H1 (cell line): ENCODE measurements at regions not wholly inside any gene's neighbourhood (a gene's known extent, or its start where the extent isn't known, plus 50 kb on each side); places are given as distances from the start of the nearest gene placed in this dataset.

ENCODE experiments used
- CTCF ChIA-PET: fragments of 300-600 bp; sonication (Branson Sonifier 250); formaldehyde crosslinking; loops from one replicate; lab custom pipeline; 2021; ENCODE audit not compliant: partially characterized antibody; lab: Charles Lee
- POLR2A ChIA-PET: fragments of 300-600 bp; sonication (Branson Sonifier 250); formaldehyde crosslinking; loops from one replicate; lab custom pipeline; 2021; ENCODE audit warnings: inconsistent platforms; ENCODE audit not compliant: partially characterized antibody; lab: Charles Lee
- DNase-seq, 2 experiments: peaks; one replicate each; pipeline versions ENCODE4 v3.0.0 to v3.0.0-alpha.2; 2010 to 2022; ENCODE audit warnings: low spot score in 2 of 2, low read depth in 1 of 2, mixed read lengths in 1 of 2
- FAIRE-seq: peaks from 2 replicates; lab custom pipeline; 2011; peaks lifted over from hg19 to GRCh38; lab: Jason Lieb, UNC
- H2AFZ ChIP-seq: 2 replicates; pipeline ENCODE4 v1.8.1; 2012; ENCODE audit warnings: low read length, inconsistent platforms
- H2AK5ac ChIP-seq: 2 replicates; pipeline ENCODE4 v1.6.1; 2013; ENCODE audit warnings: low read depth, low read length
- H2BK120ac ChIP-seq: replicated peaks from 2 replicates; pipeline ENCODE3; 2013; ENCODE audit warnings: low read depth, low read length, inconsistent platforms
- H2BK12ac ChIP-seq: 2 replicates; pipeline ENCODE4 v1.6.1; 2013; ENCODE audit warnings: low read depth, low read length
- H2BK15ac ChIP-seq: 2 replicates; pipeline ENCODE4 v1.6.1; 2013; ENCODE audit warnings: low read length
- H2BK20ac ChIP-seq: 2 replicates; pipeline ENCODE4 v1.6.1; 2013; ENCODE audit warnings: low read length
- H2BK5ac ChIP-seq: 2 replicates; pipeline ENCODE4 v1.6.1; 2013; ENCODE audit warnings: low read depth, low read length
- H3K14ac ChIP-seq: 2 replicates; pipeline ENCODE4 v1.6.1; 2013; ENCODE audit warnings: inconsistent platforms; ENCODE audit not compliant: insufficient read length
- H3K18ac ChIP-seq: 2 replicates; pipeline ENCODE4 v1.6.1; 2013; ENCODE audit warnings: low read length; ENCODE audit errors: extremely low read depth
- H3K23ac ChIP-seq: 2 replicates; pipeline ENCODE4 v1.6.1; 2013; ENCODE audit warnings: inconsistent platforms; ENCODE audit not compliant: insufficient read length
- H3K23me2 ChIP-seq: 2 replicates; pipeline ENCODE4 v1.6.1; 2013; ENCODE audit warnings: low read depth, low read length
- H3K27ac ChIP-seq: 2 replicates; pipeline ENCODE4 v1.6.1; 2011; ENCODE audit warnings: low read depth, low read length, inconsistent platforms
- H3K27me3 ChIP-seq, 4 experiments: replicated peaks in 1 of 4; 1 replicate in 1 of 4; 2 replicates in 3 of 4; pipeline versions ENCODE4 v1.6.1 to v1.8.1; 2011 to 2013; ENCODE audit warnings: low read length in 3 of 4, mild to moderate bottlenecking in 3 of 4, inconsistent platforms in 2 of 4, mixed read lengths in 2 of 4, moderate library complexity in 1 of 4; ENCODE audit not compliant: control insufficient read depth in 3 of 4, insufficient read depth in 3 of 4; ENCODE audit errors: extremely low read depth in 1 of 4
- H3K36me3 ChIP-seq, 4 experiments: 2 replicates each; pipeline versions ENCODE4 v1.6.1 to v1.8.1; 2011 to 2013; ENCODE audit warnings: mild to moderate bottlenecking in 4 of 4, low read length in 3 of 4, moderate library complexity in 2 of 4, control low read depth in 1 of 4, inconsistent platforms in 1 of 4; ENCODE audit not compliant: insufficient read depth in 4 of 4, control insufficient read depth in 2 of 4
- H3K4ac ChIP-seq: replicated peaks from 2 replicates; pipeline ENCODE3; 2013; ENCODE audit warnings: low read length, low read depth, mixed read lengths, inconsistent platforms; ENCODE audit not compliant: insufficient read length
- H3K4me1 ChIP-seq, 4 experiments: replicated peaks in 1 of 4; 1 replicate in 1 of 4; 2 replicates in 3 of 4; pipeline versions ENCODE4 v1.6.1 to v1.8.1; 2011 to 2013; ENCODE audit warnings: low read length in 3 of 4, inconsistent platforms in 2 of 4, mixed read lengths in 1 of 4; ENCODE audit not compliant: insufficient read depth in 4 of 4, control insufficient read depth in 3 of 4
- H3K4me2 ChIP-seq, 2 experiments: 2 replicates each; pipeline versions ENCODE4 v1.6.1 to v1.8.1; 2011 to 2013; ENCODE audit warnings: low read depth in 2 of 2, low read length in 2 of 2, control low read depth in 1 of 2, inconsistent platforms in 1 of 2, mild to moderate bottlenecking in 1 of 2; ENCODE audit not compliant: insufficient read depth in 1 of 2
- H3K4me3 ChIP-seq, 4 experiments: fragments of 200-600, 300-600 bp in 1 of 4; sonication (generic), shearing (Covaris generic), sonication (Bioruptor Twin) in 1 of 4; 2 replicates each; pipeline versions ENCODE4 v1.5.1 to v1.8.1; 2011 to 2016; ENCODE audit warnings: low read length in 4 of 4, low read depth in 3 of 4, control low read depth in 2 of 4, inconsistent platforms in 2 of 4, mild to moderate bottlenecking in 2 of 4, mixed read lengths in 1 of 4, moderate library complexity in 1 of 4; ENCODE audit not compliant: insufficient read depth in 2 of 4; ENCODE audit errors: extremely low read depth in 1 of 4
- H3K56ac ChIP-seq: replicated peaks from 2 replicates; pipeline ENCODE3; 2013; ENCODE audit warnings: low read depth, mild to moderate bottlenecking, mixed read lengths, low read length, inconsistent platforms; ENCODE audit not compliant: insufficient read length
- H3K79me1 ChIP-seq: 2 replicates; pipeline ENCODE4 v1.6.1; 2013; ENCODE audit warnings: low read depth, low read length, control low read depth
- H3K79me2 ChIP-seq, 2 experiments: 2 replicates each; pipeline versions ENCODE4 v1.6.1 to v1.8.1; 2012 to 2013; ENCODE audit warnings: low read length in 2 of 2, mild to moderate bottlenecking in 2 of 2, inconsistent platforms in 1 of 2; ENCODE audit not compliant: insufficient read depth in 2 of 2, control insufficient read depth in 1 of 2
- H3K9ac ChIP-seq, 4 experiments: replicated peaks in 1 of 4; 1 replicate in 1 of 4; 2 replicates in 3 of 4; pipeline versions ENCODE4 v1.6.1 to v1.8.1; 2011 to 2013; ENCODE audit warnings: low read depth in 3 of 4, low read length in 3 of 4, control low read depth in 2 of 4, mild to moderate bottlenecking in 2 of 4, moderate library complexity in 2 of 4, inconsistent platforms in 1 of 4; ENCODE audit errors: extremely low read depth in 1 of 4
- H3K9me3 ChIP-seq, 2 experiments: 2 replicates each; pipeline versions ENCODE4 v1.6.1 to v1.8.1; 2012 to 2013; ENCODE audit warnings: mild to moderate bottlenecking in 2 of 2, moderate library complexity in 2 of 2, control low read depth in 1 of 2, inconsistent platforms in 1 of 2, low read depth in 1 of 2, low read length in 1 of 2, mixed read lengths in 1 of 2; ENCODE audit not compliant: insufficient read depth in 2 of 2
- H4K20me1 ChIP-seq, 2 experiments: replicated peaks in 1 of 2; 2 replicates each; pipeline versions ENCODE3 to v1.8.1; 2011 to 2013; ENCODE audit warnings: inconsistent platforms in 2 of 2, low read length in 2 of 2, mild to moderate bottlenecking in 1 of 2; ENCODE audit not compliant: insufficient read depth in 2 of 2, control insufficient read depth in 1 of 2
- H4K5ac ChIP-seq: 2 replicates; pipeline ENCODE4 v1.6.1; 2013; ENCODE audit warnings: low read length, low read depth, mixed read lengths, inconsistent platforms; ENCODE audit not compliant: insufficient read length
- H4K8ac ChIP-seq: 2 replicates; pipeline ENCODE4 v1.8.0; 2013; ENCODE audit warnings: mild to moderate bottlenecking, moderate library complexity, low read length, inconsistent platforms; ENCODE audit not compliant: insufficient read depth; ENCODE audit errors: extremely low read depth
- H4K91ac ChIP-seq: replicated peaks from 2 replicates; pipeline ENCODE3; 2013; ENCODE audit warnings: low read length, mixed read lengths, inconsistent platforms; ENCODE audit not compliant: insufficient read length
- BACH1 ChIP-seq: IDR thresholded peaks from 2 replicates; pipeline ENCODE4 v1.6.1; 2012; ENCODE audit warnings: low read length, improper control_type of control experiment
- NRF1 ChIP-seq: IDR thresholded peaks from 2 replicates; pipeline ENCODE4 v1.6.1; 2011; ENCODE audit warnings: mild to moderate bottlenecking, low read depth, low read length, improper control_type of control experiment
- RFX5 ChIP-seq: IDR thresholded peaks from 2 replicates; pipeline ENCODE4 v1.6.1; 2011; ENCODE audit warnings: low read depth, low read length, improper control_type of control experiment, borderline replicate concordance
- SP1 ChIP-seq: IDR thresholded peaks from 2 replicates; pipeline ENCODE4 v1.6.1; 2011; ENCODE audit warnings: low read depth, low read length
- TCF12 ChIP-seq: IDR thresholded peaks from 2 replicates; pipeline ENCODE4 v1.6.1; 2011; ENCODE audit warnings: low read depth, mild to moderate bottlenecking, low read length
- WGBS, 2 experiments: shearing (Covaris generic) in 1 of 2; methylation state at CpG; one replicate each; pipeline versions ENCODE4 v1.1.6 to v1.1.7; 2013 to 2015; ENCODE audit warnings: low lambda C conversion rate in 2 of 2, mixed read lengths in 2 of 2, inconsistent platforms in 1 of 2, low coverage in 1 of 2, missing lambda C conversion rate in 1 of 2; ENCODE audit not compliant: insufficient replicate concordance in 2 of 2, insufficient coverage in 1 of 2, insufficient read length in 1 of 2; ENCODE audit errors: extremely low coverage in 1 of 2, missing lambda C conversion rate in 1 of 2; 5-methylcytosine and 5-hydroxymethylcytosine counted together
- TF ChIP-seq, protein P1 (sequence below): IDR thresholded peaks from 2 replicates; pipeline ENCODE4 v1.6.1; 2012; ENCODE audit warnings: inconsistent platforms

DNA sequence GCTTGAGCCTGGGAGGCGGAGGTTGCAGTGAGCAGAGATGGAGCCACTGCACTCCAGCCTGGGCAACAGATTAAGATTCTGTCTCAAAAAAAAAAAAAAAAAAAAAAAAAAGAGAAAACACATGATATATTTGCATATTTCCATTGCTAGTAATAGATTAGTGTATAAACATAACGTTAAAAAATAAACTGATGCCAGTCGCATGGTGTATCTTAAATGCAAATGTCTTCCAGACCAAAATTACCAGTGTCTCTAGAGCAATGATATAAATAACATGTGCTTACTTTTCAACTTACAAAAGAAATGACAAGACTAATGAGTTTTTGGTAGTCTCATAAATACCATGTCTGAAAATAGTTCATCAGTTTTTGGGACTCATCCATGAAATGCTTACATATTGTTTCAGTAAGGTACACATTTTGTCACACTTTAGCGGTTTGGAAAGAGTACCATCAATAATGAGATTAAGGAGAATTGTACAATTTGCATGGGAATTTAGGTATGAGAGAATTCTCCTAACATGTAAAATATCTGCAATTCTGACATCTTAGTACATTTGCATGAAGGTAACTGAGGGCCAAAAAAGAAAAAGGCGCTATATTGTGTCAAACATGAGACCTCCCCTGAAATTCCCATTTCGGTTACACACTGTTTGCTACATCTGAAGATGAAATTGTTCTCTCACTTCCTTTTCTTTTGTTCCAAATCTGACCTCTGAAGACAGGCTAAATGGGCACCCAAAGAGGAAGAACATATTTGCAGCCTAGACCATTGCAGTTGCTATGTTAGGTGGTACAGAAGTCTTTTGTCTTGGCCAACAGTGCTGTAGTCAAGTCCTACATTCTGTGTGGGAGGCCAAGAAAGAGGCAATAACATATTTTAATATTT is 51.5 kb upstream of the PIP4K2A start:
- no peak overlapping the region for H2AK5ac ChIP-seq
- H3K79me1 ChIP-seq = no peaks in the 10 kb centered on the region
- H4K8ac ChIP-seq = no peak overlapping the region
- H4K91ac ChIP-seq = no peak overlapping the region
- no peak overlapping the region for H3K18ac ChIP-seq
- H3K23ac ChIP-seq = no peak overlapping the region
- no peak overlapping the region for H2BK20ac ChIP-seq
- DNase-seq (no peak), FAIRE-seq (no peak)
- no peaks in the 10 kb centered on the region; a peak in 1 of 7 replicates for H3K27me3 ChIP-seq
- no peak overlapping the region for H2BK15ac ChIP-seq
- WGBS, 2 experiments = 95% methylated on average over 6 of the region's 6 CpGs; no CpG with 5 or more reads in 1 of the 2 experiments
- no peak overlapping the region for H3K4ac ChIP-seq
- H2BK120ac ChIP-seq = no peak overlapping the region
- no peaks in the 10 kb centered on the region for H4K20me1 ChIP-seq
- no peak overlapping the region for H2AFZ ChIP-seq
- no peak overlapping the region for H2BK12ac ChIP-seq
- ChIA-PET POLR2A (no interaction called here), CTCF (interaction anchor here (1.1 kb wide), 1 partner anchor 9 kb away, joined by 3 read pairs; no protein-coding TSS in a partner anchor)
- H4K5ac ChIP-seq = no peak overlapping the region
- H3K56ac ChIP-seq = no peak overlapping the region
- no peak overlapping the region for H3K14ac ChIP-seq
- H3K4me3 ChIP-seq = no peak overlapping the region
- no peak overlapping the region for H3K9ac ChIP-seq
- no peak overlapping the region for H3K4me2 ChIP-seq
- H3K27ac ChIP-seq = no peak overlapping the region
- H3K79me2 ChIP-seq = no peaks in the 10 kb centered on the region
- H3K36me3 ChIP-seq = no peaks in the 10 kb centered on the region
- no peaks in the 10 kb centered on the region for H3K23me2 ChIP-seq
- H3K4me1 ChIP-seq = 0 out of 7 replicates have a peak, but pooled peaks cover 0 to 3% (median 0%) of the 10 kb centered on the region in 4 experiments
- no peaks in the 10 kb centered on the region for H3K9me3 ChIP-seq
- TF ChIP-seq NRF1 (no peak), SP1 (no peak), TCF12 (no peak), RFX5 (no peak), BACH1 (no peak)
- TF ChIP-seq, protein P1, sequence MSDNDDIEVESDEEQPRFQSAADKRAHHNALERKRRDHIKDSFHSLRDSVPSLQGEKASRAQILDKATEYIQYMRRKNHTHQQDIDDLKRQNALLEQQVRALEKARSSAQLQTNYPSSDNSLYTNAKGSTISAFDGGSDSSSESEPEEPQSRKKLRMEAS = no peak
- H2BK5ac ChIP-seq = no peak overlapping the region
